Liver (tissue), 8 donors: ENCODE measurements at regions not wholly inside any gene's neighbourhood (a gene's known extent, or its start where the extent isn't known, plus 50 kb on each side); places are given as distances from the start of the nearest gene placed in this dataset.

Experiments used
- DNase-seq: peaks from one replicate; pipeline ENCODE4 v3.0.0-alpha.2; 2017; ENCODE audit warnings: low spot score
- H3K27ac ChIP-seq, 2 donors: one replicate each; pipeline ENCODE4 v1.7.0; 2013; ENCODE audit warnings: inconsistent platforms in 2 of 2, low read length in 2 of 2, control low read depth in 1 of 2, low read depth in 1 of 2, mild to moderate bottlenecking in 1 of 2
- H3K27me3 ChIP-seq, 4 donors: one replicate each; pipeline versions ENCODE4 v1.6.1 to v1.7.0; 2013; ENCODE audit warnings: low read length in 3 of 4, inconsistent platforms in 1 of 4, mild to moderate bottlenecking in 1 of 4, moderate library complexity in 1 of 4; ENCODE audit not compliant: control insufficient read depth in 4 of 4, insufficient read depth in 4 of 4
- H3K36me3 ChIP-seq, 4 donors: one replicate each; pipeline versions ENCODE4 v1.6.1 to v1.7.0; 2013; ENCODE audit warnings: low read length in 3 of 4, mild to moderate bottlenecking in 3 of 4, low read depth in 1 of 4, moderate library complexity in 1 of 4; ENCODE audit not compliant: control insufficient read depth in 4 of 4, insufficient read depth in 3 of 4
- H3K4me1 ChIP-seq, 4 donors: one replicate each; pipeline versions ENCODE4 v1.6.1 to v1.7.0; 2013; ENCODE audit warnings: low read length in 3 of 4, mild to moderate bottlenecking in 3 of 4, moderate library complexity in 1 of 4; ENCODE audit not compliant: control insufficient read depth in 4 of 4, insufficient read depth in 4 of 4
- H3K4me3 ChIP-seq, 3 donors: one replicate each; pipeline versions ENCODE4 v1.6.1 to v1.7.0; 2013; ENCODE audit warnings: low read length in 3 of 3, control low read depth in 1 of 3, low read depth in 1 of 3, mild to moderate bottlenecking in 1 of 3
- H3K9ac ChIP-seq, 2 donors: one replicate each; pipeline ENCODE4 v1.7.0; 2013; ENCODE audit warnings: low read length in 2 of 2, mild to moderate bottlenecking in 2 of 2, moderate library complexity in 2 of 2, control low read depth in 1 of 2, low read depth in 1 of 2
- H3K9me3 ChIP-seq, 4 donors: one replicate each; pipeline versions ENCODE4 v1.6.1 to v1.7.0; 2013; ENCODE audit warnings: low read length in 3 of 4; ENCODE audit not compliant: control insufficient read depth in 4 of 4
- EGR1 ChIP-seq, 2 donors: IDR thresholded peaks; 2 replicates each; pipeline ENCODE4 v1.6.1; 2016 to 2018; ENCODE audit warnings: antibody characterized with exemption in 2 of 2, low read depth in 2 of 2
- FOXA1 ChIP-seq: IDR thresholded peaks from 2 replicates; pipeline ENCODE4 v1.6.1; 2016; ENCODE audit warnings: antibody characterized with exemption
- FOXA2 ChIP-seq: IDR thresholded peaks from 2 replicates; pipeline ENCODE4 v1.6.1; 2016; ENCODE audit warnings: antibody characterized with exemption
- GABPA ChIP-seq, 2 donors: IDR thresholded peaks in 1 of 2; conservative IDR thresholded peaks in 1 of 2; 2 replicates each; pipeline ENCODE4 v1.6.1; 2016; ENCODE audit warnings: antibody characterized with exemption in 2 of 2, mild to moderate bottlenecking in 1 of 2, moderate library complexity in 1 of 2
- HNF4A ChIP-seq, 2 donors: conservative IDR thresholded peaks; 2 replicates each; pipeline ENCODE4 v1.6.1; 2016; ENCODE audit warnings: antibody characterized with exemption in 2 of 2, mild to moderate bottlenecking in 2 of 2
- HNF4G ChIP-seq: IDR thresholded peaks from 2 replicates; pipeline ENCODE4 v1.6.1; 2016; ENCODE audit warnings: antibody characterized with exemption
- JUND ChIP-seq, 2 donors: IDR thresholded peaks; 2 replicates each; pipeline ENCODE4 v1.6.1; 2016; ENCODE audit warnings: antibody characterized with exemption in 2 of 2
- NR2F2 ChIP-seq: IDR thresholded peaks from 2 replicates; pipeline ENCODE4 v1.6.1; 2016; ENCODE audit warnings: antibody characterized with exemption
- RAD21 ChIP-seq, 2 donors: IDR thresholded peaks; 2 replicates each; pipeline ENCODE4 v1.6.1; 2016; ENCODE audit warnings: antibody characterized with exemption in 2 of 2, mild to moderate bottlenecking in 2 of 2
- REST ChIP-seq: IDR thresholded peaks from 2 replicates; pipeline ENCODE4 v1.6.1; 2016; ENCODE audit warnings: antibody characterized with exemption, mild to moderate bottlenecking
- RXRA ChIP-seq, 2 donors: IDR thresholded peaks; 2 replicates each; pipeline ENCODE4 v1.6.1; 2017 to 2018; ENCODE audit warnings: antibody characterized with exemption in 2 of 2, mild to moderate bottlenecking in 1 of 2
- SP1 ChIP-seq: IDR thresholded peaks from 2 replicates; pipeline ENCODE4 v1.6.1; 2018; ENCODE audit warnings: antibody characterized with exemption, mild to moderate bottlenecking
- TAF1 ChIP-seq: conservative IDR thresholded peaks from 2 replicates; pipeline ENCODE4 v1.6.1; 2016; ENCODE audit warnings: antibody characterized with exemption, mild to moderate bottlenecking
- YY1 ChIP-seq: IDR thresholded peaks from 2 replicates; pipeline ENCODE4 v1.6.1; 2016; ENCODE audit warnings: antibody characterized with exemption, mild to moderate bottlenecking
- WGBS: extraction: QIAGEN DNeasy Blood & Tissue Kit; methylation state at CpG from one replicate; pipeline ENCODE4 v1.1.7; 2013; 5-methylcytosine and 5-hydroxymethylcytosine counted together
- TF ChIP-seq, protein P1 (sequence below): IDR thresholded peaks from 2 replicates; pipeline ENCODE4 v1.6.1; 2016; ENCODE audit warnings: antibody characterized with exemption
- TF ChIP-seq, protein P2 (sequence below): fragments of 150-350 bp; IDR thresholded peaks from 2 replicates; pipeline ENCODE4 v1.5.1; 2017; ENCODE audit warnings: improper control_type of control experiment, low read depth, low read length; ENCODE audit not compliant: missing input control
- TF ChIP-seq, protein P3 (sequence below): IDR thresholded peaks from 2 replicates; pipeline ENCODE4 v1.6.1; 2016; ENCODE audit warnings: antibody characterized with exemption
- donor health status: healthy.
- donor health status: healthy.
- donor health status: healthy.
- donor health status: healthy.
- donor health status: healthy.

DNA sequence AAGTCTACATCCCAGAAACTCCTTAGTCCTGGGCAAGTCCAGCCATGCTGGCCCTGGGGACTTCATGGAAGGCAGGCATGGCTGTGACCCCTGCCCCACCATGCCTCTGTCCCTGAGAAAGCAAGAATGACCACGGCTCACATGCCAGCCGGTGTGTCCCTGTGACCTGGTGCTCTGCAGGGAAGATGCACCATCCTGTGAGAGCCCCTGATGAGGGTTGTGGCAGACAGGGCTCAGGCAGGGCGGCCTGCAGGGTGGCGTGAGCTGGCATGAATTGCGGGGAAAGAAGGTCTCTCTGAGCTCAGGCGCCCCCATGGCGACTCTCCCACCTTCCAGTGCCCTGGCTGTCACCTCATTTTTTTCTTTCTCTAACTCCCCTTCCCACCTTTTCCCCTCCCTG is 260.3 kb downstream of the RBFOX3 start:
- Histone ChIP-seq H3K4me3 (no peak overlapping the region), H3K4me1 (no peaks in the 10 kb centered on the region), H3K27me3 (peaks cover 0 to 17% (median 0%) of the 10 kb centered on the region in 4 donors), H3K27ac (no peak overlapping the region), H3K9me3 (no peaks in the 10 kb centered on the region), H3K9ac (no peak overlapping the region), H3K36me3 (no peaks in the 10 kb centered on the region)
- 83% methylated on average over 7 of the region's 7 CpGs for WGBS
- no peak for TF ChIP-seq JUND (IDR thresholded peaks at IDR 0.05)
- TF ChIP-seq EGR1 (IDR thresholded peaks at IDR 0.05; ENCODE audit: low read depth in 2 of 2), result no peak
- TF ChIP-seq RXRA (IDR thresholded peaks at IDR 0.05), result no peak
- TF ChIP-seq NR2F2, result no peak
- TF ChIP-seq HNF4G, result no peak
- no peak for TF ChIP-seq TAF1
- TF ChIP-seq, protein P1, sequence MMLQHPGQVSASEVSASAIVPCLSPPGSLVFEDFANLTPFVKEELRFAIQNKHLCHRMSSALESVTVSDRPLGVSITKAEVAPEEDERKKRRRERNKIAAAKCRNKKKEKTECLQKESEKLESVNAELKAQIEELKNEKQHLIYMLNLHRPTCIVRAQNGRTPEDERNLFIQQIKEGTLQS, result no peak
- TF ChIP-seq FOXA2, result no peak
- TF ChIP-seq SP1, result no peak
- TF ChIP-seq FOXA1, result no peak
- no peak for TF ChIP-seq RAD21 (IDR thresholded peaks at IDR 0.05)
- TF ChIP-seq YY1, result no peak
- TF ChIP-seq GABPA (IDR thresholded peaks at IDR 0.05 in 1 of 2, conservative IDR thresholded peaks at IDR 0.05 in 1 of 2), result no peak
- TF ChIP-seq REST, result no peak
- TF ChIP-seq HNF4A (conservative IDR thresholded peaks at IDR 0.05), result no peak
- TF ChIP-seq, protein P2, sequence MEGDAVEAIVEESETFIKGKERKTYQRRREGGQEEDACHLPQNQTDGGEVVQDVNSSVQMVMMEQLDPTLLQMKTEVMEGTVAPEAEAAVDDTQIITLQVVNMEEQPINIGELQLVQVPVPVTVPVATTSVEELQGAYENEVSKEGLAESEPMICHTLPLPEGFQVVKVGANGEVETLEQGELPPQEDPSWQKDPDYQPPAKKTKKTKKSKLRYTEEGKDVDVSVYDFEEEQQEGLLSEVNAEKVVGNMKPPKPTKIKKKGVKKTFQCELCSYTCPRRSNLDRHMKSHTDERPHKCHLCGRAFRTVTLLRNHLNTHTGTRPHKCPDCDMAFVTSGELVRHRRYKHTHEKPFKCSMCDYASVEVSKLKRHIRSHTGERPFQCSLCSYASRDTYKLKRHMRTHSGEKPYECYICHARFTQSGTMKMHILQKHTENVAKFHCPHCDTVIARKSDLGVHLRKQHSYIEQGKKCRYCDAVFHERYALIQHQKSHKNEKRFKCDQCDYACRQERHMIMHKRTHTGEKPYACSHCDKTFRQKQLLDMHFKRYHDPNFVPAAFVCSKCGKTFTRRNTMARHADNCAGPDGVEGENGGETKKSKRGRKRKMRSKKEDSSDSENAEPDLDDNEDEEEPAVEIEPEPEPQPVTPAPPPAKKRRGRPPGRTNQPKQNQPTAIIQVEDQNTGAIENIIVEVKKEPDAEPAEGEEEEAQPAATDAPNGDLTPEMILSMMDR, result no peak
- TF ChIP-seq, protein P3, sequence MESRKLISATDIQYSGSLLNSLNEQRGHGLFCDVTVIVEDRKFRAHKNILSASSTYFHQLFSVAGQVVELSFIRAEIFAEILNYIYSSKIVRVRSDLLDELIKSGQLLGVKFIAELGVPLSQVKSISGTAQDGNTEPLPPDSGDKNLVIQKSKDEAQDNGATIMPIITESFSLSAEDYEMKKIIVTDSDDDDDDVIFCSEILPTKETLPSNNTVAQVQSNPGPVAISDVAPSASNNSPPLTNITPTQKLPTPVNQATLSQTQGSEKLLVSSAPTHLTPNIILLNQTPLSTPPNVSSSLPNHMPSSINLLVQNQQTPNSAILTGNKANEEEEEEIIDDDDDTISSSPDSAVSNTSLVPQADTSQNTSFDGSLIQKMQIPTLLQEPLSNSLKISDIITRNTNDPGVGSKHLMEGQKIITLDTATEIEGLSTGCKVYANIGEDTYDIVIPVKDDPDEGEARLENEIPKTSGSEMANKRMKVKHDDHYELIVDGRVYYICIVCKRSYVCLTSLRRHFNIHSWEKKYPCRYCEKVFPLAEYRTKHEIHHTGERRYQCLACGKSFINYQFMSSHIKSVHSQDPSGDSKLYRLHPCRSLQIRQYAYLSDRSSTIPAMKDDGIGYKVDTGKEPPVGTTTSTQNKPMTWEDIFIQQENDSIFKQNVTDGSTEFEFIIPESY, result no peak
- DNase-seq, result no peak
